ENCODE measurements at regions not wholly inside any gene's neighbourhood (a gene's known extent, or its start where the extent isn't known, plus 50 kb on each side); places are given as distances from the start of the nearest gene placed in this dataset.

DNA sequence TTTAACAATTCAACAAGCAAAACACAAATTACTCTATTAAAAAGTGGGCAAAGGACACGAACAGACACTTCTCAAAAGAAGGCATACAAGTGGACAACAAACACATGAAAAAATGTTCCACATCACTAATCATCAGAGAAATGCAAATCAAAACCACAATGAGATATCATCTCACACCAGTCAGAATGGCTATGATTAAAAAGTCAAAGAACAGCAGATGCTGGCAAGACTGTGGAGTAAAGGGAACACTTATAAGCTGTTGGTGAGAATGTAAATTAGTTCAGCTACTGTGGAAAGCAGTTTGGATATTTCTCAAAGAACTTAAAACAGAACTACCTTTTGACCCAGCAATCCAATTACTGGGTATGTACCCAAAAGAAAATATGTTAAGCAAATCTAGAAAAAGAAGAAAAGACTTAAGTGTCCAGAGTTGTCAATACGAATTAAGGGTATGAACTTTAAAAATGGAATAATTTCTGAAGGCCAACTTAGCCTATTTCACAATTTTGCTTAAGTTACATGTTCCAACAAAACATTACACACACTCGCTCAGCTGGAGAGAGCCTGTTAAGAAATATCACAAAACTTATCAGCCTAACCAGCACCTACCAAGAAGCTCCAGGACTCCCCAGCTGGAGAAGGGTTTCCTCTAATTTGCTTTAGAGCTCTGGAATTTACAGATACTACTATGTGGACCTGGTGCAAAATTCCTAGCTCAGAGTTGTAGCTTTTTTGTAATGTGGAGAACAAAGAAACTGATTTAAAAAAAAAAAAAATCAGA lies 232.1 kb downstream of the DUSP10 start:
- no peak overlapping the region for H3K27ac ChIP-seq
- no peak for TF ChIP-seq CTCF (IDR thresholded peaks at IDR 0.05)
- TF ChIP-seq ZFX (IDR thresholded peaks at IDR 0.05; ENCODE audit: borderline replicate concordance), result no peak

GRCh38 chr1:221510793-221511503 lies 230.9 kb downstream of the DUSP10 start:
- TF ChIP-seq CTCF (IDR thresholded peaks at IDR 0.05) (no peak), ZFX (IDR thresholded peaks at IDR 0.05; ENCODE audit: borderline replicate concordance) (no peak)
- H3K27ac ChIP-seq, result no peak overlapping the region

GRCh38 chr1:221511797-221512196 lies 230.1 kb downstream of the DUSP10 start:
- no peak for TF ChIP-seq ZFX (IDR thresholded peaks at IDR 0.05; ENCODE audit: borderline replicate concordance)
- no peak for TF ChIP-seq CTCF (IDR thresholded peaks at IDR 0.05)
- no peak overlapping the region for H3K27ac ChIP-seq

DNA sequence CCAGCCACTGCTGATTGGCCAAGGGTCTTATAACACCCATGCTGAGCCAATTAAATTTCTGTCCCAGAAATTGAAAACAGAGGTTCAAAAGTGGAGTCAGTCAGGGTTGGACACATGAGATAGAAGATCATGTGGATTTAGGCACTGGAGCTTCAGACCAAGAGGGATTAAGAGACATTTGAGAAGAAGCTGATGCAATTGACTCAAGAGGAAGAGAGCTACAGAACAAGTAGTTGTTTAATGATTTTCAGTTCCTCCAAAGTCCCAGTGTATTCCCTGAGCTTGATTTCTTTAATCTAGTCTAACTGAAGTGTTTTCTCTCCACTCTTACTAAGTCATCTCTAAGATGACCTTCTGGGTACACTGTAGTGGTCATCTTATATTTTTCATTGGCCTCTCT lies 227.1 kb downstream of the DUSP10 start:
- TF ChIP-seq ZFX (IDR thresholded peaks at IDR 0.05; ENCODE audit: borderline replicate concordance) (no peak), CTCF (IDR thresholded peaks at IDR 0.05) (no peak)
- no peak overlapping the region for H3K27ac ChIP-seq

DNA sequence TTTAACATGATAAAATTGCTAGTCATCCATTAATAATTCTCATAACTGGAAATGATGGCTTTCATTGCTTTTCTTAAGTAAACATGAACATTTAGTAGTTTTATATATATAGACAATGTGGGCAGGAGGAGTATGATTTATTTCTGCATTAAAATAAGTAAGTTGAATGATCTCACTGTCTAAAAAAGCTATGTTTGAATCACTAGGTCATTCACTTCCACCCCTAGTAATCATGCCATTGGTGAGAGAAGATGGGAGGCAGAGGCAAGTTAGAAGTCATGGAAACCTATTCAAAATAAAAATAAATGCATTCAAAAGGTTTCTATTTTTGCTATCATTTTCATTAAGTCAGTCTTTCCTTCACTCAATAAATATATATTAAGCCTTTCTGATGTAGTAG lies 226.4 kb downstream of the DUSP10 start:
- H3K27ac ChIP-seq, result no peak overlapping the region
- TF ChIP-seq CTCF (IDR thresholded peaks at IDR 0.05), result no peak

GRCh38 chr1:221517961-221518360 lies 223.9 kb downstream of the DUSP10 start:
- no peak for TF ChIP-seq ZFX (IDR thresholded peaks at IDR 0.05; ENCODE audit: borderline replicate concordance)
- TF ChIP-seq CTCF (IDR thresholded peaks at IDR 0.05), result no peak
- H3K27ac ChIP-seq, result no peak overlapping the region

GRCh38 chr1:221520250-221520649 lies 221.6 kb downstream of the DUSP10 start:
- H3K27ac ChIP-seq, result no peak overlapping the region

More at GRCh38 chr1:221520250-221520649, 221.6 kb downstream of the DUSP10 start:
- no peak for TF ChIP-seq ZFX (IDR thresholded peaks at IDR 0.05; ENCODE audit: borderline replicate concordance)
- TF ChIP-seq CTCF (IDR thresholded peaks at IDR 0.05), result no peak
